ENCODE measurements at regions not wholly inside any gene's neighbourhood (a gene's known extent, or its start where the extent isn't known, plus 50 kb on each side); places are given as distances from the start of the nearest gene placed in this dataset.

DNA sequence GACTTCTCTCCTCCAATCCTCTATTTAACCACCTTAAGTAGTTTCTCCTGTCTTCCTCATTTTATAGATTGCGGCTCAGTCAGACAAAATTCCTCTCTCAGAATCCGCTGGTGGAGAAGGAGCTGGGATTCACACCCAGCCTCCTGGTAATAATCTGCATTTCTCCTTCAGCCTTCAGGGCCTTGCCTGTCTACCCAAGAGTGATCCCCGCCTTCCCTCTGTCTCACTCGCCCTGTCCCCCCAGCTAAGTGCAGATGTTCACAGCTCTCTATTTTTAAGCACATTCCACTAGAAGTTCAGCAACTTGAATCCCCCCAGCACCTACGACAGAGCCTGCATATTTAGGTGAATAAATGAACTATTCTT lies 212.5 kb upstream of the HAAO start:
- TF ChIP-seq POLR2A (IDR thresholded peaks at IDR 0.05; ENCODE audit: extremely low read depth, insufficient read length): no peak
- TF ChIP-seq, protein P1, sequence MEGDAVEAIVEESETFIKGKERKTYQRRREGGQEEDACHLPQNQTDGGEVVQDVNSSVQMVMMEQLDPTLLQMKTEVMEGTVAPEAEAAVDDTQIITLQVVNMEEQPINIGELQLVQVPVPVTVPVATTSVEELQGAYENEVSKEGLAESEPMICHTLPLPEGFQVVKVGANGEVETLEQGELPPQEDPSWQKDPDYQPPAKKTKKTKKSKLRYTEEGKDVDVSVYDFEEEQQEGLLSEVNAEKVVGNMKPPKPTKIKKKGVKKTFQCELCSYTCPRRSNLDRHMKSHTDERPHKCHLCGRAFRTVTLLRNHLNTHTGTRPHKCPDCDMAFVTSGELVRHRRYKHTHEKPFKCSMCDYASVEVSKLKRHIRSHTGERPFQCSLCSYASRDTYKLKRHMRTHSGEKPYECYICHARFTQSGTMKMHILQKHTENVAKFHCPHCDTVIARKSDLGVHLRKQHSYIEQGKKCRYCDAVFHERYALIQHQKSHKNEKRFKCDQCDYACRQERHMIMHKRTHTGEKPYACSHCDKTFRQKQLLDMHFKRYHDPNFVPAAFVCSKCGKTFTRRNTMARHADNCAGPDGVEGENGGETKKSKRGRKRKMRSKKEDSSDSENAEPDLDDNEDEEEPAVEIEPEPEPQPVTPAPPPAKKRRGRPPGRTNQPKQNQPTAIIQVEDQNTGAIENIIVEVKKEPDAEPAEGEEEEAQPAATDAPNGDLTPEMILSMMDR (IDR thresholded peaks at IDR 0.05; ENCODE audit: low read depth, low read length): no peak
- no peak for TF ChIP-seq MYC (IDR thresholded peaks at IDR 0.05; ENCODE audit: low read depth, low read length)
- TF ChIP-seq, protein P2, sequence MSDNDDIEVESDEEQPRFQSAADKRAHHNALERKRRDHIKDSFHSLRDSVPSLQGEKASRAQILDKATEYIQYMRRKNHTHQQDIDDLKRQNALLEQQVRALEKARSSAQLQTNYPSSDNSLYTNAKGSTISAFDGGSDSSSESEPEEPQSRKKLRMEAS (IDR thresholded peaks at IDR 0.05; ENCODE audit: low read depth, low read length): no peak
